Hepatocyte (in vitro differentiated cells): ENCODE measurements at regions not wholly inside any gene's neighbourhood (a gene's known extent, or its start where the extent isn't known, plus 50 kb on each side); places are given as distances from the start of the nearest gene placed in this dataset.

ENCODE experiments used
- CTCF ChIP-seq: fragments of 200-600 bp; sonication (generic); IDR thresholded peaks from 2 replicates; pipeline ENCODE4 v1.5.1; 2016; ENCODE audit warnings: antibody characterized with exemption, mild to moderate bottlenecking; ENCODE audit not compliant: poor library complexity
- EZH2 ChIP-seq: fragments of 200-600 bp; sonication (generic); IDR thresholded peaks from 2 replicates; pipeline ENCODE4 v1.6.1; 2016; ENCODE audit warnings: antibody characterized with exemption, mild to moderate bottlenecking, borderline replicate concordance

GRCh38 chr18:78557371-78557770 is 422.2 kb upstream of the SALL3 start:
- TF ChIP-seq CTCF (no peak), EZH2 (no peak)
